T-helper 1 cell (primary cell): ENCODE measurements at regions not wholly inside any gene's neighbourhood (a gene's known extent, or its start where the extent isn't known, plus 50 kb on each side); places are given as distances from the start of the nearest gene placed in this dataset.
"Not testable (repeated sequence)": the region's sequence is repeated elsewhere in the genome, so short reads cannot be mapped to it uniquely, and the experiment has no call there.

Experiments
- DNase-seq, 5 donors: peaks; one replicate each; pipeline ENCODE4 v3.0.0-alpha.2; 2012 to 2020

GRCh38 chr4:154164931-154165839 is 326.4 kb downstream of the DCHS2 start:
- DNase-seq: peak in 1 of 5 donors; percentile 22

GRCh38 chr4:154160519-154161301 is 330.9 kb downstream of the DCHS2 start:
- DNase-seq: no peak

- no peak for DNase-seq
These were observed 333.0 kb downstream of the DCHS2 start for GRCh38 chr4:154158361-154159155.

GRCh38 chr4:154152546-154152945 is 339.1 kb downstream of the DCHS2 start:
- DNase-seq: no peak

- DNase-seq: not testable (repeated sequence)
These were observed 342.4 kb downstream of the DCHS2 start for GRCh38 chr4:154149236-154149635.

- DNase-seq: no peak
These were observed 347.9 kb downstream of the DCHS2 start for GRCh38 chr4:154143720-154144119.

GRCh38 chr4:154142664-154143063 is 348.9 kb downstream of the DCHS2 start:
- no peak for DNase-seq

GRCh38 chr4:154140869-154141268 is 350.7 kb downstream of the DCHS2 start:
- no peak for DNase-seq

GRCh38 chr4:154137320-154137905 is 348.5 kb upstream of the SFRP2 start:
- DNase-seq: no peak

GRCh38 chr4:154135576-154135975 is 346.7 kb upstream of the SFRP2 start:
- DNase-seq: no peak

GRCh38 chr4:154132406-154132805 is 343.5 kb upstream of the SFRP2 start:
- DNase-seq: no peak

- no peak for DNase-seq
These were observed 337.4 kb upstream of the SFRP2 start for GRCh38 chr4:154126276-154126675.

GRCh38 chr4:154125340-154125739 is 336.5 kb upstream of the SFRP2 start:
- DNase-seq: no peak

- no peak for DNase-seq
These were observed 335.8 kb upstream of the SFRP2 start for GRCh38 chr4:154124539-154125255.

GRCh38 chr4:154123897-154124296 is 335.0 kb upstream of the SFRP2 start:
- DNase-seq: no peak

- DNase-seq: no peak
These were observed 331.9 kb upstream of the SFRP2 start for GRCh38 chr4:154120690-154121345.

- no peak for DNase-seq
These were observed 331.3 kb upstream of the SFRP2 start for GRCh38 chr4:154120006-154120676.

- DNase-seq: no peak
These were observed 330.4 kb upstream of the SFRP2 start for GRCh38 chr4:154119317-154119716.

- not testable (repeated sequence) for DNase-seq
These were observed 328.8 kb upstream of the SFRP2 start for GRCh38 chr4:154117726-154118125.

GRCh38 chr4:154107337-154107736 is 318.5 kb upstream of the SFRP2 start:
- no peak for DNase-seq

GRCh38 chr4:154088741-154089140 is 299.9 kb upstream of the SFRP2 start:
- DNase-seq: no peak
